ENCODE measurements at regions not wholly inside any gene's neighbourhood (a gene's known extent, or its start where the extent isn't known, plus 50 kb on each side); places are given as distances from the start of the nearest gene placed in this dataset.

GRCh38 chr12:110996415-110996814 is 76.0 kb upstream of the MYL2 start:
- TF ChIP-seq POLR2A (IDR thresholded peaks at IDR 0.05) (no peak), CTCF (IDR thresholded peaks at IDR 0.05) (no peak)

Data from breast epithelium (tissue), 3 donors.